Epithelial cell of esophagus (primary cell): ENCODE measurements at regions not wholly inside any gene's neighbourhood (a gene's known extent, or its start where the extent isn't known, plus 50 kb on each side); places are given as distances from the start of the nearest gene placed in this dataset.
A peak's percentile ranks its signal among the peaks of the same experiment; 100 is the strongest.

ENCODE experiments used
- DNase-seq: peaks from one replicate; pipeline ENCODE4 v3.0.0; 2010; ENCODE audit warnings: low read depth
- H3K4me3 ChIP-seq: 2 replicates; pipeline ENCODE4 v1.5.1; 2011; ENCODE audit warnings: mild to moderate bottlenecking, low read length, control low read depth
- CTCF ChIP-seq: IDR thresholded peaks from 2 replicates; pipeline ENCODE4 v1.5.1; 2011; ENCODE audit warnings: low read depth, mild to moderate bottlenecking, low read length, control low read depth, inconsistent platforms; ENCODE audit not compliant: insufficient read depth; ENCODE audit errors: missing control alignments

- no peak for TF ChIP-seq CTCF
- H3K4me3 ChIP-seq = no peak overlapping the region
- peak; percentile 81 for DNase-seq
Observed at GRCh38 chr9:107751567-107752210, 262.1 kb upstream of the KLF4 start.

GRCh38 chr9:107750741-107751566 is 261.4 kb upstream of the KLF4 start:
- TF ChIP-seq CTCF = no peak
- no peak overlapping the region for H3K4me3 ChIP-seq
- DNase-seq = peak; percentile 95

- DNase-seq = peak; percentile 66
- TF ChIP-seq CTCF = no peak
- H3K4me3 ChIP-seq = no peak overlapping the region
Observed at GRCh38 chr9:107749787-107750444, 260.3 kb upstream of the KLF4 start.

- DNase-seq = no peak
- TF ChIP-seq CTCF = no peak
Observed at GRCh38 chr9:107744873-107745272, 255.3 kb upstream of the KLF4 start.

GRCh38 chr9:107742531-107743309 is 253.2 kb upstream of the KLF4 start:
- no peak for TF ChIP-seq CTCF
- H3K4me3 ChIP-seq = no peak overlapping the region
- no peak for DNase-seq

More at GRCh38 chr9:107744873-107745272, 255.3 kb upstream of the KLF4 start:
- no peak overlapping the region for H3K4me3 ChIP-seq

- H3K4me3 ChIP-seq = no peak overlapping the region
- TF ChIP-seq CTCF = no peak
- DNase-seq = no peak
Observed at GRCh38 chr9:107740088-107740980, 250.8 kb upstream of the KLF4 start.
